ENCODE measurements at regions not wholly inside any gene's neighbourhood (a gene's known extent, or its start where the extent isn't known, plus 50 kb on each side); places are given as distances from the start of the nearest gene placed in this dataset.

DNA sequence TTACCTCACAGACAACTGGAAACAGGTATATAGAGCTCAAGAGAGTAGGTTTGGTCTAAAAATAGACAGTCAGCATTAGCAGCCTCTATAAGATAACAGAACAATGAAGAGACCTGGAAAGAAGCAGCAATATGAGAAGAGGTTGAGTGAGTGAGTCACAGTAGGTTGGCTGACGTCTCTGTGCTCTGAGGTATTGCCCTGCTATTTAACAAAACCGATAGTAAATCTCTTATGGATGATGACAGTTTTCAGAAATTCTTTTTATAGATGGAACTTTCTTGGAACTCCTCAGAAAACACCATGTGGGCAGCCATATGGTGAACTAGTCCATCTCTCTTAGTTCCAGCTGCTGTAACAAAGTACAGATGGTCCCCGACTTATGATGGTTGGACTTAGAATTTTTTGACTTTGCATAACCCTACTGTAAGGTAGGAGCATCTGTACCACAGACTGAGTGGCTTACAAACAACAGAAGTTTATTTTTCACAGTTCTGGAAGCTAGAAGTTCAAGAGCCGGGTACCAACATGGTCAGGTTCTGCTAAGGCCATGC lies 123.5 kb downstream of the MBD2 start:
- no peak for DNase-seq (ENCODE audit: low spot score)

DNA sequence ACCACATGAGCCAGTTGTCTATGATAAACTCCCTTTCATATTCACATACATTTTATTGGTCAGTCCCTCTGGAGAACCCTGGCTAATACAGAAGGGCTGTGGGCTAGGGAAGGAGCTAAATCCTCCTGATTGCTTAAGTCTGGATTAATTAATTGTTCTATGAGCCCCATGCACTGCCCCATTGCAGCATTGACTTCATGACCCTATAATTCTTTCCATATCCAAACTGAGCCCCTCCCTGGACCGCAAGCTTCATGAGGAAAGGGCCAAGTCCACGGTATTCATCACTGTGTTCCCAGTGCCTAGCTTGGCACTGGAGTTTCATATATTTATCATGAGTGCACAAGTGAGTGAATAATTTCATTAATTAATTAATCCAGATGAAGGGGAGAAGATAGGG lies 124.0 kb downstream of the MBD2 start:
- DNase-seq (ENCODE audit: low spot score), result no peak

DNA sequence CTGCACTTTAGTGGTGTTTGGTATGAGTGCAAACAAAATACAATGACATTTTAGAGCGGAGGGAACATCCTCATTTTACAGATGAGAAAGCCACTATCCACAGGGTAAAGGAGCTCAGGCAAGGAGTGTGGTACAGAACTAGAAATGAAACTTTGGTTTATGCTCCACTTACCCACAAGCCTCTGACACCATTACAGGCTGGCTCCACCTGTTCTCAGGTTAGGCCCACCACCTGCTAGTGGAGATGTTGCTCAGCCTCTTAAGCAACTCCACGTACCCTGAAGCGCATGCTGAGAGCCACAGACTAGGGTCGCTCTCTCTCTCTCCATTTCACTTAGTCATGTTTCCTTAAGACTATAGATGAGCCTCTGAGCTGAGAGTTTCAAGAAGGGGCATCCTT lies 130.0 kb downstream of the MBD2 start:
- DNase-seq (ENCODE audit: low spot score), result no peak

DNA sequence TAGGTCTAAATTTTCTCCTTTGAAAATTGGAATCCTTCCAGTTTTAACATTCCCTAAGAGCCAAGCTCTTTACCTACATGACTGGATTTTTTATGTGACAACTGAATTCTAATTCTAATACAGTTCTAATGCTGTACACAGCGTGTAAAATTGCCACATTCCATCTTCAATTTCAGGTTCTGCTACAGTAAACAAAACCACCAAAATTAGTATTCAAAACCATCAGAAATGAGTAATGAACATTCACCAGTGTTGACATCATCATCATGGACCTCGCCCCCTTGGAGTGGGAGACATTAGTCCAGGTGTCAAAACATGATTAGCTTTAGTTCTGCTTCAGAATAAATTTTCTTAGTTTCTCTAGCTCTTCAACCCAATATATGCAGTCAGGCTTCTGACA lies 133.6 kb downstream of the MBD2 start:
- no peak for DNase-seq (ENCODE audit: low spot score)

DNA sequence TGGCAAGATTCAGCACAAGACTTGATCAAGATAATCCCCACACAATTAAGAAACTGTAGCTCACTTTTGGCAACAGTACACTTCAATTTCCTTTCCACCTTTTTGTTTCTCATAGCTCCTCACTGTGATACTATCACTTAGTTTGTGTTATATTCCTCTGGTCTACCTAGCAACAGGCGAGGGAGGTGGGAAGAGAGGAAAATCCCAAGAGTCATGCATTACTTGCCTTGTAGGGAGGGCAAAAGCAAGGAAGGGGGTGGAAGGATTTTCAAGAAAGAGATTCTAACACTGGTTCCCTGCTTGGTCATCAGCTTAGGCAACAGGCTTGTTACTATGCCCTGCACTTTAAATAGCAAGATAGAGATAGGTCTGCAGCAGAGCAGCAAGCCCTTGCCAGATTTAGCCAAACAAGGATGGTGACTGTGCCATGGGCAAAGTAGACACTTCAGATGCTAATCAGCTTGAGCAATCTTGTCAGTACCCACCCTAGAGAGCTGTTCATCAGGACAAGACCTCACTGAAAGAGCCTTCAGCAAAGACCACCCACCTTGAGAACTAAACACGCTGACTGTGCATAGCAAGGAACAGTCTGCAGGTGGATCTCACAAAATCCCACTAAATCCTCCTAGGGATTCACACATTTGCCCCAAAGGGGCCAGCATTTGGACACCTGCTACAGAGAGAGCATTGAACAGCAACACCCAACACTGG lies 134.6 kb downstream of the MBD2 start:
- DNase-seq (ENCODE audit: low spot score), result no peak

DNA sequence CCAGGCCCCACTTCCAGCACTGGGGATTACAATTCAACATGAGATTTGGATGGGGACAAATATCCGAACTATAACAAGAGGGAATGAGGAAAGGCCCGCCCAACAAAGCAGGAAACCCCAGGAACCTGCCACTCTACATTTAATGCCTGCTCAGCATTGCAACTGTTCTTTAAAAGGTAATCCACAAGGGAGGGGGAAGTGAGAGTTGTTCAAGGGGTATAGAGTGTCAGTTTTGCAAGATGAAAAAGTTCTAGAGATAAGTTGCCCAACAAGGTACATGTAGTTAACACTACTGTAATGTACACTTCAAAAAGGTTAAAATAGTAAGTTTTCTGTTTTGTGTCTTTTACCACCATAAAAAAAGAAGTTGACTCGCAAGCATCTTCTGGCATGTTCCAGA lies 137.6 kb downstream of the MBD2 start:
- DNase-seq (ENCODE audit: low spot score), result no peak

DNA sequence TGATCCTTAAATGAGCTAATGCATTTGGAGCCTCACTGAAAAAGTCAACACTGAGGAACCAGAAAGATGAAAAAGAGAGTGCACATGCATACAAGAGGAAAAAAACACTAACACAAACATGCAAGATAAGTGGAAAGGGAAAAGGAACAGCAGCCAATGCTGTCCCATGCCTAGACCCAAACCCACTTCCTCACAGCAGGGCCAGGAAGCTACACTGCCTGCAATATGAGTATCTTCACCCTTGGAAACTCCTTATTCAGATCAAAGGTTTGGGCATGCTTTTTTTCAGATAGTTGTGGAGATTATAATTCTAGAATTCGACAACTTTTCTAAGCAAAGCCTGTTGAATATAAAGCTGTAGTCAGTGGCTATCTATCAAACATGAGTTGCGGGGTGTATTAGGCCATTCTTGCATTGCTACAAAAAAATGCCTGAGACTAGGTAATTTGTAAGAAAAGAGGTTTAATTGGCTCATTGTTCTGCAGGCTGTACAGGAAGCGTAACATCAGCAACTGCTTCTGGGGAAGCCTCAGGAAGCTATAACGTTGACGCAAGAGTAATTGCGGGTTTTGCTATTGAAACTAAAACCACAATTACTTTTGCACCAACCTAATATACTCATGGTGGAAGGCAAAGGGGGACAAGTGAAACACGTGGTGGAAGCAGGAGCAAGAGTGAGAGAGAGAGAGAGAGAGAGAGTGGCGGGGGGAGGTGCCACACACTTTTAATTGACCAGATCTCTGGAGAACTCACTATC lies 138.2 kb downstream of the MBD2 start:
- no peak for DNase-seq (ENCODE audit: low spot score)

DNA sequence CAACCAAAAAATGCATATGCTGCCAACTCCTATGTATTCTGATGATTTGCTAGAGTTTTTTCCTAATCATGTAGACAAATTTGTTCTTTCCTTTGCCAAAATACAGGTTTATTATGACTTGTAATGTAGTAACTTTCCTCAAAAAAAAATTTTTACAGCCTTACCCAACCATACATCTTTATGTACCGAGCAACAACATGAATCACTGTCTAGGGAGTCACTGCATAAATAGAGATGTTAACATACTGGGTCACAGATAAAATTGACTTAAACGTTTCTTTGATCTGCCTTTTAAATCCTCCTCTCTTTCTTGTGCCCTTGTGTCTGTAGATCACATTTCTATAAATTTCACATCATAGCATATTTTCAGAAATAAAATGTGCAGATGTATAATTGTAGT lies 143.6 kb downstream of the MBD2 start:
- DNase-seq (ENCODE audit: low spot score), result no peak

DNA sequence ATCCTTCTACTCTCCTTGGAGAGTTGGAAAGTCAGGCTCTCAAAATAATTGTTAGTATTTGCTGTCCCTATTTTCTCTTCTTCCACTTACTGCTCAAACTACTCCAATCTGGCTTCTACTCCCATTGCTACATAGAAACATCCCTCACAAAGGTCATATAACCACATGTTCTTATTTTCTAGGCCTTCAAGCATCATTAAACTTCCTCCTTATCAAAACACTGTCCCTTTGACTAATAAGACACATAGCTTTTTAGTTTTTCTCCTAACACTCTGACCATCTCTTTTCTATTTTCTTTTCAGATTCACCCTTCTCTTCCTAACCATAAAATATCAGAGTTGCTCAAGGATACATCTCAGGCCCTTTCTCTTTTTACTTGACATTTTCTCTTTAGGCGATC lies 148.3 kb downstream of the MBD2 start:
- no peak for DNase-seq (ENCODE audit: low spot score)

DNA sequence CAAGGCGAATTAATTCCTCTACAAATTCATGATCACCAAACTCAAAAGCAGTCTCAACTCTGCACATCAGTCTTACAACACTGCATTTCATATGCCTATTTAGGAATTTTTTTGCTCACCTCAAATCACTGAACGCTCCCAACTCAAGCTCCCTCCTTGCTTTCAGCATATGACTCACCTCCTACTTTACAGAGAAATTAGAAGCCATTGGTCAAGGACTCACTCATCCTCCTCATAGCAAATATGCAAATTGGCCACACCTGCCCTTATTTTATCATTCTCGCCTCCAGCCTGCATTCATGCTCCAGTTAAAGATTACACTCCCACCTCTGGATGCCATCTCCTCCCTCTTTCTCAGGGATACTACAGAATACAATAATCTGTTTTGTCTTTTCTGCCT lies 148.8 kb downstream of the MBD2 start:
- no peak for DNase-seq (ENCODE audit: low spot score)

DNA sequence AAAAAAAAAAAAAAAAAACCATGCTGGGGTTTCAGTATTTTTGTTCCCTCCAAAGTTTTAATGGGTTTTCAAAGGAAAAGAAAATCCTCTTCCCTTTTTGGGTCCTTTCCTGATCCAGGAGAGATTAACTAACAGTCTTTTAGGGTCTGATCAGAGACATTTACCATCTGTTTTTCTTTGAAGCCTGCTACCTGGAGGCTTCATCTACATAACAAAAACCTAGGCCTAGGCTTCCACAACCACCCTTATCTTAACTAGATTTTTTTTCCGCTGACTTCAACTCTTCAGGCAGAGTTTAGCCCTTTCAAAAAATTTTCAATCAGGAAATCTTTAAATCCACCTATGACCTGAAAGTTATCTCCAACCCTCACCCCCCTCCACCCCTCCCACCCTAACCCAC lies 154.7 kb downstream of the MBD2 start:
- no peak for DNase-seq (ENCODE audit: low spot score)

DNA sequence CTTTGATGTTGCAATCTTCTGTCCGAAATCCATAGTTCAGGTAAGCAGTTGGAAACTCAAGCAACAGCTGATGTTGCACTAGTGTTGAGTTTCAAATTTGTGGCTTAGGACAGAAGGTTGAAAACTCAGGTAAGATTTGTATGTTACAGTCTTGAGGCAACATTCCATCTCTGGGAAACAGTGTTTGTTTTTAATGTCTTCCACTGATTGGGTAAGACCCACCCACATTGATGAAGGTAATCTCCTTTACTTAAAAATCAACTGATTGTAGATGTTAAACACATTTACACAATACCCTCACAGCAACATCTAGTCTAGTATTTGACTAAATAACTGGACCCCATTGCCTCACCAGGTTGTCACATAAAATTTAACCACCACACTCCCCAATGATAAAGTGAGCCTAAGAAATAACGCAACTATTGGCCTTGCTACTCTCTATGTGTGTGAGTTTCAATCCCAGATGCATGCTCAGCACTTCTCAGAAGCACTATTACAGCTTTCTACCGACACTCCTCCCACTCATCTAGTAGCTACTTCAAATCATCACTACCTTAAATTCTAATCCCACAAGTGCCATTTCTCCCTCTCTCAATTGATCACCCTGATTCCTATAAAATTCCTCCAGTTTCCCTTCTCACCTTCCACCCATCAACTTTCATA lies 164.0 kb downstream of the MBD2 start:
- DNase-seq (ENCODE audit: low spot score), result no peak

DNA sequence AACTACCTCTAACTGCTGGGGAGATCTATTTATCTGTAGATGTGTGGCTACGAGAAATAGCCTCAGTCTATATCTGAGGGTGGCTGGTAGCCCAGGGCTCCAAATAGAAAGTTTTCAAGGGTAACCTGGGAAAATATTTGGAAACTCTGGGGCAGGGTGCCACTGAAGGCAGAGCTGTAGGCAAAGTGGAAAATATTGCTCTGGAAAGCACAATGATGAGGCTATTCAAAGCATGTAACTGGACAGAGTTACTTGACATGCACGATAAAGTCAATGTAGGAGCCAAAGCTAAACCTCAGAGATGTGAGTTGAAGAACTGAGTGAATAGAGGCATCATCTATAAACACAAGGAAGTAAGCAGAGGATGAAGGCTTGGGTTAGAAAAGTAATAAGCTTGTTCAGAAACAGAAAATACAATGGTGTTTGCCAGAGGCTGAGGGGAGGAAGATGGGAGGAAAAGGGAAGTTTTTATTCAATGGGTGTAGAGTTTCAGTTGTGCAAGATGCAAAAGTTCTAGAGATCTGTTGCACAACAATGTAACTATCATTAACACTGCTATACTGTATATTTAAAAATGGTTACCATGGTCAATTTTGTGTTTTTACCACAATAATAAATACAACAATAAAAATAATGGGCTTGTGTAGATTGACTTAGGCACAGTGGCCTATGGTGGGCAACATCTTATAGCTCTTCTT lies 171.6 kb downstream of the MBD2 start:
- DNase-seq (ENCODE audit: low spot score), result no peak

DNA sequence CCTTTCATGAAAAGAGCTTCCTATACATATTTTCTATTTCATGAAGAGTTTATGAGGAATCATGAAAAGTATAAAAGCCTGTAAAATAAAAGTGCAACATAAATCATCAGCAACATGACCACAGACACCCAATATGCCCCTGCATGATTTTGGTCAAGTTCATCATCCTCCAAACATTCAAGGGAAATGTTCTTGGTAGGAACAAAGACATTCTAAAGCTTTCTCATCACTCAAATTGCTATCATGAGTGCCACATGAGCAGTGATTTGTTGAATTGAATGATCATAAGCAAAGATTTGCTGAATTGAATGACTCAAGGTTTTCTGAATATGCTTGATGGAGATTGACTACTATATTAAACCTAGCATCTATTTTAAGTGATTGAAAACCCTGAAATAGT lies 172.2 kb downstream of the MBD2 start:
- no peak for DNase-seq (ENCODE audit: low spot score)

DNA sequence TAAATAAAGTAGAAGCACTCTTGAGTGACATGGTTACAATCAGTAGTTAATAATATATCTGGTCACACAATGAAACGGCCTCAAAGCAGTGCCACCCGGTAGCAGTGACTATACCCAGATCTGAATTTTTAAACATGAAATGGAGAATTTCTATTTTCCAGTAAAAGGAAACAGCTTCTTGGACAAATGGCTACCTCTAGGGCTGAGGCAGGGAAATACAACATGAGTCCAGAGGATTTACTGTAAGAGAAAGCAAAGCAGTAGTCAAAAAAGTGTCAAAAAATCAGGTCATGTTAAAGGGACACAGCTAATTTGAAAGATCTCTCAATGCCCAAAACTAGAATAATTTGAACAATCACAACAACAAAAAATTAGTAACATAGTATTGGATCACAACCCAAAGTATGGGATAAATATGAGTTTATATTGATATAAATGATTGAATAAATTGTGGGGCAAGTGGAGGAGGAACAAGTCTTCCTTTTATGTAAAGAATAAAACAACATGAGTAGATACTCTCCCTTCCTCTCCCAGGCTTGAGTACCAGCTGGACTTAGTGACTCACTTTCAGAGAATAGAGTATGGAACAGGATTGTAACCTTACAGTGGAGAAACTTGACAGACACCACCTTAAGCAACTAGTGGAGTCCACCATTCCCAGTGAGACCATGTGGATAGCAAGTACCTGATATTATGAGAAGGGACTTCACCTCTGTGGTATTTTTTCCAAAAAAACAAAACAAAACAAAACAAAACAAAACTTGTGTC lies 180.8 kb downstream of the MBD2 start:
- no peak for DNase-seq (ENCODE audit: low spot score)

DNA sequence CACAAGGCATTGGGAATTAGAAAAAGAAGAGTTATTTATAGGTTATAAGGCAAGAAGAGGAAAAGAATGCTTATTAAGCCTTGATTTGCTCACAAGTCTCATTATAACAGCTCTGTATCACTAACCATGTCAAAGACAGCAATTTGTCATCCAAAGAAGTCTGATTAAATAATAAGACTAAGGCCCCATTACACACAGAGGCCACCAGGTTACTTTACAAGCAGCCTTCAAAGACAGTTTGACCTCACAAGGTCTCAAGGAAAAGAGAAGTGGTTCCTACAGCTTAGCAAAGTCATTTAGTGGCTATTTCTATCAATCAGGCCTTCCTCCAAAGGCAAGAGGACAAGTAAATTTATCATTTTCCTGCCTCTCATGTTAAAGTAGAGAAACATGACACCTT lies 188.5 kb downstream of the MBD2 start:
- DNase-seq (ENCODE audit: low spot score), result no peak

DNA sequence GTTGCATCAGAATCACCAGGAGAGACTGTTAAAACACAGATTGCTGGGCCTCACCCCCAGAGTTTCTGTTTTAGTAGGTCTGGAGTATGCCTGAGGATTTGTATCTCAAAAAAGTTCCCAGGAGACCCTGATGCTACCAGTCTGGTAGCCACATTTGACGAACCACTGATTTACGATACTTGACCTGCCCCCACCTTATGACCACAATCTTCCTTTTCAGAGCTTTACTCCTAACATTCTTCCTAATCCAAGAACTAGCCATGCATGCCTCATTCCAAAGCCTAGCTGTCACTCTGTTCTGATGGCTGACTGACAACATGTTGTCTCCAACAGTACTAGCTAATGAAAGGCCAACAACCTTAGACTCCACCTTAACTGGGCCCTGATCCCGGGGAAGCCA lies 191.4 kb downstream of the MBD2 start:
- no peak for DNase-seq (ENCODE audit: low spot score)

DNA sequence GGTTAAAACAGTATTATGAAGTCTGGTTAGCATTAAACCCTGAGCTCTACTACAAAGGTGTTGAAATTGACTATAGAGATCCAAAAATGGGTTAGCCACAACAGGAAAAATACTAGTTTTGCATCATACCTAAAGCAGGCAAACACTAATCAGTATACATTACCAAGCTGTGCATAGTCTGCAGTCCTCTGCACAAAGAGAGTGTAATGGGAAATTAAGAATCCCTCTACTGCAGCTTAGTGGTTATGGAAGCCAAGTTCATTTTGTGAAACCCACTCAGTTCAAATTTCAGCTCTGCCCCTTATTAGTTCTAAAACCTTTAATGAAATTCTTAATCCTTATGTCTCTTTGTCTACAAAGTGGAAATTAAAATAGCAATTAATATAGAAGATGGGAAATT lies 192.1 kb downstream of the MBD2 start:
- no peak for DNase-seq (ENCODE audit: low spot score)

DNA sequence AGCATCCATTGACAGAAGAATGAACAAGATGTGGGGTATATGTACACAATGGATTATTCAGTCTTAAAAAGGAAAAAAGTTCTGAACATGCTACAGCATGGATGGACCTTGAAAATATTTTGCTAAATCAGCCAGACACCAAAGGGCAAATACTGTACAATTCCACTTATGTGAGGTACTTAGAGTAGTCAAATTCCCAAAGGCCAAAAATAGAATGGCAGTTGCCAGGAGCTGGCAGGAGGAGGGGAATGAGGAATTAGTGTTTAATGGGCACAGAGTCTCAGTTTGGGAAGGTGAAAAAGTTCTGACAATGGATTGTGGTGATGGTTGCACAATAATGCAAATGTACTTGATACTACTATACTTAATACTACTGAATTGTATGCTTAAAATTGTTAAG lies 193.2 kb downstream of the MBD2 start:
- DNase-seq (ENCODE audit: low spot score), result no peak

DNA sequence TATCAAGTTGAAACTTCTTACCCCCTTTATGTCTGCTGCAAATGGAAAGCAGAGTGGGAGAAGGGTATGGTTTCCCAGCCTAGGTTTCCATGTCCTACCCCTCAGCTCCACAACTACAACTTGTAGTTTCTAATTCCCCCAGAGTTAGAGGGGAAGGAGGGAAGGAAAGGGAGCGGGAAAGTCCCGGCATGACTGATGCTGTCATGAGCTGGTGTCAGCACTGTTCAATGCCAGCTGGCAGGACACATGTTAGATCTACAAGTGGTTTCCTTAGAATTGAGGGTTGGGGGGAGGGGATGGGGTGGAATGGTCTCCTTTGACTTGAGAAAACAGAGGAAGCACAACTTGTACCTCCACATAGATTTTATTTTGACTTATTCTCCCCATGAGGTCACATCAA lies 194.0 kb downstream of the MBD2 start:
- DNase-seq (ENCODE audit: low spot score), result no peak

DNA sequence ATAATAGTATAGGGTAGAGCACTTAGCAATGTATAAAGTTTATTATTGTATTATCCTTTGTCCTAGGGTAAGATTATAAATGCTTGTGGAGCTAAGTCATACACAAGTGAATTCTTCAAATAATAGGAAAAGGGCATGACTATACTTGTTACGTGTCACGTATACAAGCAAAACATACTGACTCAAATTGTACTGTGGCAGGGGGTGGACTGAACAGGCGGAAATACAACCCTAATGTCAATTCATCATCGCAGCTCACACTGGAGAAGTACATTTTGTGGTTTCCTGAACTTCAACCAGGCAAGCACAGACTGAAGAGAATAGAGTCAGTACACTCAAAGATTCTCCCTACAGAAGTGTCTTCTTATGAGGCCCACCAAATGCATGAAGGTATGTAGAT lies 201.0 kb downstream of the MBD2 start:
- peak; percentile 14 for DNase-seq (ENCODE audit: low spot score)

DNA sequence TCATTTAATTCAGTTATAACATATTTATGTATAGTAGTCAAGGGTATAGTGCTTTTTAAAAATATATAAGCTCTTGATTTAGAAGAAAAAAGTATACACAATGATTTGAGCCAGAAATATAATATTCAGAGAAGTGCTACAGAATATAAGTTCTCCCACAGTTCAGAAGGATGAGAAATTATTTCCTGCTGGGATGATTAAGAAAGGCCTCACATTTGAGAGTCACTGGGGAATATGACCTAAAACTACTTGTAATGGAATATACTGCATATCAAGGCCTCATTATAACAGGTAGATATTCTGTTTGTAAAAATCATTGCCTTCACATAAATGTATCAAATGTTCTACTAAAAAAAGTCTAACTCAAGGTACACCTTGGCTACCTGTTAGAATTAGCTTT lies 203.5 kb downstream of the MBD2 start:
- DNase-seq (ENCODE audit: low spot score), result no peak
